ENCODE measurements at regions not wholly inside any gene's neighbourhood (a gene's known extent, or its start where the extent isn't known, plus 50 kb on each side); places are given as distances from the start of the nearest gene placed in this dataset.

GRCh38 chr15:92829875-92830274, 70.2 kb upstream of the CHD2 start:
- Histone ChIP-seq H2AFZ (ENCODE audit: low read length) (no peak overlapping the region), H3K14ac (ENCODE audit: insufficient read length) (no peak overlapping the region), H3K79me2 (ENCODE audit: control insufficient read depth in 1 of 2, insufficient read depth in 2 of 2, low read length in 2 of 2) (no peaks in the 10 kb centered on the region), H3K4ac (replicated peaks; ENCODE audit: insufficient read length, low read depth, low read length) (peak overlapping the region; percentile 74), H3K23ac (ENCODE audit: insufficient read length) (no peak overlapping the region), H3K79me1 (ENCODE audit: low read depth, low read length) (no peaks in the 10 kb centered on the region), H3K4me1 (replicated peaks in 1 of 4; ENCODE audit: control insufficient read depth in 3 of 4, insufficient read depth in 4 of 4, low read length in 3 of 4) (peaks cover 4 to 15% (median 11%) of the 10 kb centered on the region in 4 experiments; a peak in 6 of 7 replicates), H3K4me2 (ENCODE audit: insufficient read depth in 1 of 2, low read depth in 2 of 2, low read length in 2 of 2) (no peak overlapping the region), H3K27ac (ENCODE audit: low read depth, low read length) (no peak overlapping the region), H3K56ac (replicated peaks; ENCODE audit: insufficient read length, low read depth, low read length) (no peak overlapping the region), H3K23me2 (ENCODE audit: low read depth, low read length) (no peaks in the 10 kb centered on the region), H3K9me3 (ENCODE audit: insufficient read depth in 2 of 2, low read depth in 1 of 2, low read length in 1 of 2) (no peaks in the 10 kb centered on the region), H3K9ac (replicated peaks in 1 of 4; ENCODE audit: extremely low read depth in 1 of 4, low read depth in 3 of 4, low read length in 3 of 4) (no peak overlapping the region), H3K4me3 (ENCODE audit: extremely low read depth in 1 of 4, insufficient read depth in 2 of 4, low read depth in 3 of 4, low read length in 4 of 4) (no peak overlapping the region), H4K91ac (replicated peaks; ENCODE audit: insufficient read length, low read length) (no peak overlapping the region), H2BK15ac (ENCODE audit: low read length) (no peak overlapping the region), H3K36me3 (ENCODE audit: control insufficient read depth in 2 of 4, insufficient read depth in 4 of 4, low read length in 3 of 4) (no peaks in the 10 kb centered on the region), H3K18ac (ENCODE audit: extremely low read depth, low read length) (no peak overlapping the region), H2BK5ac (ENCODE audit: low read depth, low read length) (no peak overlapping the region), H2BK20ac (ENCODE audit: low read length) (peak overlapping the region; percentile 23; the same call in 1 of the 2 replicates), H4K8ac (ENCODE audit: extremely low read depth, insufficient read depth, low read length) (no peak overlapping the region), H4K20me1 (replicated peaks in 1 of 2; ENCODE audit: control insufficient read depth in 1 of 2, insufficient read depth in 2 of 2, low read length in 2 of 2) (no peaks in the 10 kb centered on the region), H2BK120ac (replicated peaks; ENCODE audit: low read depth, low read length) (no peak overlapping the region), H3K27me3 (replicated peaks in 1 of 4; ENCODE audit: control insufficient read depth in 3 of 4, extremely low read depth in 1 of 4, insufficient read depth in 3 of 4, low read length in 3 of 4) (no peaks in the 10 kb centered on the region), H2BK12ac (ENCODE audit: low read depth, low read length) (no peak overlapping the region), H2AK5ac (ENCODE audit: low read depth, low read length) (peak overlapping the region; percentile 60; the same call in 1 of the 2 replicates), H4K5ac (ENCODE audit: insufficient read length, low read depth, low read length) (no peak overlapping the region)
- ChIA-PET CTCF (ENCODE audit: partially characterized antibody) (interaction anchor here (0.8 to 3.7 kb wide), 6 partner anchors 8 to 48 kb away, joined by 3 to 14 read pairs (median 5); no protein-coding TSS in a partner anchor), POLR2A (ENCODE audit: partially characterized antibody) (interaction anchor here (1.2 to 5.7 kb wide), 6 partner anchors 9 to 71 kb away, joined by 3 to 68 read pairs (median 26); no protein-coding TSS in a partner anchor)
- FAIRE-seq: no peak
- DNase-seq (ENCODE audit: low read depth in 1 of 2, low spot score in 2 of 2): no peak
- 85% methylated on average over 3 of the region's 3 CpGs; no CpG with 5 or more reads in 1 of the 2 experiments for WGBS, 2 experiments (ENCODE audit: extremely low coverage in 1 of 2, insufficient coverage in 1 of 2, insufficient read length in 1 of 2, insufficient replicate concordance in 2 of 2, low coverage in 1 of 2, low lambda C conversion rate in 2 of 2, missing lambda C conversion rate in 1 of 2)
- TF ChIP-seq BCL11A (IDR thresholded peaks at IDR 0.05; ENCODE audit: low read depth in 2 of 2, low read length in 2 of 2): no peak
- TF ChIP-seq RFX5 (IDR thresholded peaks at IDR 0.05; ENCODE audit: borderline replicate concordance, low read depth, low read length): no peak
- TF ChIP-seq JUND (IDR thresholded peaks at IDR 0.05; ENCODE audit: low read length): no peak
- no peak for TF ChIP-seq HDAC2 (IDR thresholded peaks at IDR 0.05; ENCODE audit: borderline replicate concordance in 1 of 2, low read depth in 2 of 2, low read length in 2 of 2)
- TF ChIP-seq TCF12 (IDR thresholded peaks at IDR 0.05; ENCODE audit: low read depth, low read length): no peak
- no peak for TF ChIP-seq CEBPB (IDR thresholded peaks at IDR 0.05; ENCODE audit: low read depth, low read length)
- no peak for TF ChIP-seq CTBP2 (IDR thresholded peaks at IDR 0.05; ENCODE audit: borderline replicate concordance, insufficient read depth, insufficient read length, low read length)
- TF ChIP-seq SP2 (IDR thresholded peaks at IDR 0.05; ENCODE audit: low read length): no peak
- no peak for TF ChIP-seq E2F6 (IDR thresholded peaks at IDR 0.05)
- TF ChIP-seq, protein P1, sequence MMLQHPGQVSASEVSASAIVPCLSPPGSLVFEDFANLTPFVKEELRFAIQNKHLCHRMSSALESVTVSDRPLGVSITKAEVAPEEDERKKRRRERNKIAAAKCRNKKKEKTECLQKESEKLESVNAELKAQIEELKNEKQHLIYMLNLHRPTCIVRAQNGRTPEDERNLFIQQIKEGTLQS (IDR thresholded peaks at IDR 0.05; ENCODE audit: insufficient read depth, low read depth, low read length): no peak
- no peak for TF ChIP-seq KDM4A (IDR thresholded peaks at IDR 0.05; ENCODE audit: low read depth, low read length, severe bottlenecking)
- TF ChIP-seq JUN (IDR thresholded peaks at IDR 0.05; ENCODE audit: low read depth, low read length): no peak
- no peak for TF ChIP-seq YY1 (IDR thresholded peaks at IDR 0.05; ENCODE audit: low read depth, low read length)
